ENCODE measurements at regions not wholly inside any gene's neighbourhood (a gene's known extent, or its start where the extent isn't known, plus 50 kb on each side); places are given as distances from the start of the nearest gene placed in this dataset.

DNA sequence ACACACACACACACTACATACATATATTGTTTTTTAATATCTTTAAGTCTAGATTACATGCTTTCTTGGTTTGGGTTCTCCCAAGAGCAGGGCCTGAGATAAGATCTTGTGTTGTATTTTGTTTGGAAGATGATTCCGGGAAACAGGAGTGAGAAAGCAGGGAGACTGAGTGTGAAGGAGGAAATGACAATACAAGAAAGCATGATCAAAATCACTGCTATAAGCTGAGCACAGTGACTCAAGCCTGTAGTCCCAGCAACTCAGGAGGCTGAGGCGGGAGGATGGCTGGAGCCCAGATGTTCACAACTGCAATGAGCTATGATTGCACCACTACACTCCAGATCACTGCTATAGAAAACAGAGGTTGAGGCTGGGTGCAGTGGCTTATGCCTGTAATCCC lies 267.6 kb downstream of the SKIDA1 start:
- TF ChIP-seq CTCF (IDR thresholded peaks at IDR 0.05) (no peak), POLR2A (IDR thresholded peaks at IDR 0.05) (no peak)
